ENCODE measurements at regions not wholly inside any gene's neighbourhood (a gene's known extent, or its start where the extent isn't known, plus 50 kb on each side); places are given as distances from the start of the nearest gene placed in this dataset.
"Not testable (repeated sequence)": the region's sequence is repeated elsewhere in the genome, so short reads cannot be mapped to it uniquely, and the experiment has no call there.

DNA sequence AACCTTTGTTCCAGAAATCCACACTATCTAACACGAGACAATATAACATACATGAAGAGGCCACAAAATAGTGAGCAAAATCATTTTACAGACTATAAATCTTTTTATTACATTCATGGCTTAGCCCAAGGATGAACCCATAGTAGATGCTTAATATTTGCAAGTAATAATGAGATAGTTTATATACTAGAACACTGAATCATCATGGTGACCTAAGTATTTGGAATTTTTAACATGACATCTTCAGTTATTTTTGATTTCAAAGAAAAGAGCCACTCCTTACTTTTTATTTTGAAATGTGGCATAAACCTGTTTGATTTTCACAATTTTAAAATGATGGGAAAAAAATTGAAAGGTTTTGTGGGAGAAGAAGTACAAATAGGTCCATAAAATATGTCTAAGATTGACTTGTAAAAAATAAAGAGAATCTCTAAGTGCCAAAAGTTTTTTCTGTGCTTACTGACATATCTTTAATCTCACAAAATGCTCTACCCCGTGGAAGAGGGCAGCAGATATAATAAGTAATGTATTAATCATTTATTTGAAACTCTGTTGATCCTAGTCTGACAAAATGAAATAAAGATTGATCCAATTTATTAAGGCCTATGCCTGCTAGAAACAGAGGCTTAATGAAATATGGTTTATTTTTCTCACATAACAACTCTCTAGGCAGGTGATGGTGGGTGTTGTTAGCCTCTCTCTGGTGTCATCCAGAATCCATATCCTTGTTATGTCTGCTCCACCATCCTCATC lies 224.5 kb upstream of the CENPE start:
- no peak overlapping the region for H3K4me3 ChIP-seq (ENCODE audit: low read depth, low read length)
- no peaks in the 10 kb centered on the region for H3K36me3 ChIP-seq (ENCODE audit: control insufficient read depth, insufficient read depth, low read length)
- CTCF ChIA-PET, result no interaction called here
- POLR2A ChIA-PET, result no interaction called here
- H3K27me3 ChIP-seq (ENCODE audit: control insufficient read depth, insufficient read depth, low read length), result no peaks in the 10 kb centered on the region
- TF ChIP-seq, protein P1, sequence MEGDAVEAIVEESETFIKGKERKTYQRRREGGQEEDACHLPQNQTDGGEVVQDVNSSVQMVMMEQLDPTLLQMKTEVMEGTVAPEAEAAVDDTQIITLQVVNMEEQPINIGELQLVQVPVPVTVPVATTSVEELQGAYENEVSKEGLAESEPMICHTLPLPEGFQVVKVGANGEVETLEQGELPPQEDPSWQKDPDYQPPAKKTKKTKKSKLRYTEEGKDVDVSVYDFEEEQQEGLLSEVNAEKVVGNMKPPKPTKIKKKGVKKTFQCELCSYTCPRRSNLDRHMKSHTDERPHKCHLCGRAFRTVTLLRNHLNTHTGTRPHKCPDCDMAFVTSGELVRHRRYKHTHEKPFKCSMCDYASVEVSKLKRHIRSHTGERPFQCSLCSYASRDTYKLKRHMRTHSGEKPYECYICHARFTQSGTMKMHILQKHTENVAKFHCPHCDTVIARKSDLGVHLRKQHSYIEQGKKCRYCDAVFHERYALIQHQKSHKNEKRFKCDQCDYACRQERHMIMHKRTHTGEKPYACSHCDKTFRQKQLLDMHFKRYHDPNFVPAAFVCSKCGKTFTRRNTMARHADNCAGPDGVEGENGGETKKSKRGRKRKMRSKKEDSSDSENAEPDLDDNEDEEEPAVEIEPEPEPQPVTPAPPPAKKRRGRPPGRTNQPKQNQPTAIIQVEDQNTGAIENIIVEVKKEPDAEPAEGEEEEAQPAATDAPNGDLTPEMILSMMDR (IDR thresholded peaks at IDR 0.05; ENCODE audit: insufficient read depth, low read depth, low read length), result no peak
- DNase-seq (ENCODE audit: low read depth), result no peak

DNA sequence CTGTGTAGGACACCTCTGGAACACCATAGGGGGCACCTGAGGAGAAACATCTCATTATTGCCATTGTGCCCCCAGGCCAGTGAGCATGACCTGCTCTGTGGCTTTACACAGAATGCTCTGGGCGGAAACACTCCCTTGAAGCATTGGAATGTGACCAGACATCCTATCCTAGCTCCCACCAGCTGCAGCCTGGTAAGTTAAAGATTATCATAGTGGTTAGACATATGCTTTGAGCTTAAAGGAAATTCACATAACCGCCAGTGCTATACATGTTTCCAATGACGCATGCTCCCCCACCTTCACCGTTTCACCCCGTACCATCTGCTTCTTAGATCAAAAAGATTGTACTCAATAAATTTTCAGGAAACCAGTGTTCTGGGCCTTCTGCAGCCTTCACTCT lies 217.7 kb upstream of the CENPE start:
- TF ChIP-seq, protein P1 (IDR thresholded peaks at IDR 0.05; ENCODE audit: insufficient read depth, low read depth, low read length), result no peak
- Histone ChIP-seq H3K4me3 (ENCODE audit: low read depth, low read length) (no peak overlapping the region), H3K36me3 (ENCODE audit: control insufficient read depth, insufficient read depth, low read length) (no peaks in the 10 kb centered on the region), H3K27me3 (ENCODE audit: control insufficient read depth, insufficient read depth, low read length) (no peaks in the 10 kb centered on the region)
- DNase-seq (ENCODE audit: low read depth), result no peak
- ChIA-PET CTCF (no interaction called here), POLR2A (no interaction called here)

DNA sequence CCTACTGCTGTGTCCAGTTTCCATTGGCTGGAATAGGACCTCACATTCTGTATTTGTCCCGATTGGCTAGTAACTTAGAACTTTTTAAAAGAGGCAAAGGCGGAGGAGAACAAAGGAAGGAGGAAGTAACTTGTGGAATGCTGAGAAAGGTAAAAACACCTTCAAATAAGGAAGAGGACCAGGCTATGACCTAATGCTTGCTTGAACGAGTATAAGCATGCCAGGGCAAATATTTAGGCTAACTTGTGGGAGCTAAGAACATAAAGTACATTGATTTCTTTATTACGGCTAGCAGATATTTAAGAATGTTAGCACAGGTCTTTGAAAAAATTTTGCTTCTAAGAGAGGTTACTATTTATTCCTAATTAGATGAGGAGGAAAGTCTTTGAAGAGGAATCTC lies 214.5 kb upstream of the CENPE start:
- DNase-seq (ENCODE audit: low read depth); H3K27me3 ChIP-seq (ENCODE audit: control insufficient read depth, insufficient read depth, low read length); POLR2A ChIA-PET; H3K4me3 ChIP-seq (ENCODE audit: low read depth, low read length); CTCF ChIA-PET; H3K36me3 ChIP-seq (ENCODE audit: control insufficient read depth, insufficient read depth, low read length): not testable (repeated sequence)

DNA sequence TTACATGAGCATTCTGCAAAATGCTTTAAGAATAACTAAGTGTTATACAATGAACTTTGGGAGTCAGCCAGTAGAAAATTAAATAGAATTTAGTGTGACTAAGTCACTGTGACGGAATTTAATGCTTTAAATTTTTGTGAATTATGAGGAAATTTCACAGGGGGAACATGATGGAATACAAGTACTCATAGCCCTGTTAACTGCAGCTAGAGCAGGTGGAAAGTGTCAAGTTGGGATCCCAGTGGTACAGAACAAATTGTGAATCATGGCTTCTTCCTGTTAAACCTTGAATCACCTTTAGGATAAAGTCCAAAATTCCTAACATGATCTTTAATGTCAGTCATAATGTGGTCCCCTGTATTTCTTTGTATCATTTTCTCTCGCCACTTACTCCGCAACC lies 212.2 kb upstream of the CENPE start:
- POLR2A ChIA-PET, result no interaction called here
- TF ChIP-seq, protein P1 (IDR thresholded peaks at IDR 0.05; ENCODE audit: insufficient read depth, low read depth, low read length), result no peak
- no peaks in the 10 kb centered on the region for H3K27me3 ChIP-seq (ENCODE audit: control insufficient read depth, insufficient read depth, low read length)
- no peak overlapping the region for H3K4me3 ChIP-seq (ENCODE audit: low read depth, low read length)
- CTCF ChIA-PET, result no interaction called here
- no peak for DNase-seq (ENCODE audit: low read depth)
- H3K36me3 ChIP-seq (ENCODE audit: control insufficient read depth, insufficient read depth, low read length), result no peaks in the 10 kb centered on the region

DNA sequence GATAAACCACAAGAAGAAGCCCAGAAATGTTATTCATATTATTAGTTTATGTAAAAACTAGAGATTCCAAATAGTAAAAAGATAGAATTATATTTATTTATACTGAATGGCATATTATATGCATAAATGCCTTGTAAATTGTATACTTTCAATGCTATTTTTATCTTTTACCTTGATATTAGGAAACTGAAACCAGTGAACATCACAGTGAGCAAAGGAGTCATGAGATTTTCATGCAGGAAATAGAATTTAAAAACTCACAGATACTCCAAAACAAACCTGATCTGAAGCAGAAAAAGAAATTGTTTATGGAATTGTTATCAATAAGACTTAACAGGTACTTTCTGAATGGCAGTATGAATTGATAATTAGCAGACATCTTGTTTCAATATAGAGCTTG lies 207.3 kb upstream of the CENPE start:
- Histone ChIP-seq H3K4me3 (ENCODE audit: low read depth, low read length) (no peak overlapping the region), H3K27me3 (ENCODE audit: control insufficient read depth, insufficient read depth, low read length) (no peaks in the 10 kb centered on the region), H3K36me3 (ENCODE audit: control insufficient read depth, insufficient read depth, low read length) (no peaks in the 10 kb centered on the region)
- TF ChIP-seq, protein P1 (IDR thresholded peaks at IDR 0.05; ENCODE audit: insufficient read depth, low read depth, low read length), result no peak
- ChIA-PET POLR2A (no interaction called here), CTCF (no interaction called here)
- no peak for DNase-seq (ENCODE audit: low read depth)

DNA sequence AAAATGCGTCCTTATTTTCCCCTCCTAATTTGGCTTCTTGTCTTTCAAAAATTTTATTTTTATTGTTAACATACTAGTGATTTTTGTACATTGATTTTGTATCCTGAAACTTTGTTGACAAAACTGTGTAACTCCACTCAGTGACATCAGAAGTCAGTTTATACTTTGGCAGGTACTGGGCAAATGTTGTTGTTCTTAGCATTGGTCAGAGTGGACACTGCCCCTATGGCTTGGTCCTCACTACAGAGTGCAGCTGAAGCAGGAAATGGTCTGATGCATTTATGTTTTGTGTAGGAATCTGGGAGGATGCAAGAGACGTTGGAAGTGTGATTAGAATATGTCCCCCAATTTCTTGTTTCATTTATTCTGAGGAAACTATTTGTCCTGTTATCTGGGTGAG lies 205.5 kb upstream of the CENPE start:
- Histone ChIP-seq H3K27me3 (ENCODE audit: control insufficient read depth, insufficient read depth, low read length) (no peaks in the 10 kb centered on the region), H3K4me3 (ENCODE audit: low read depth, low read length) (no peak overlapping the region), H3K36me3 (ENCODE audit: control insufficient read depth, insufficient read depth, low read length) (no peaks in the 10 kb centered on the region)
- ChIA-PET POLR2A (no interaction called here), CTCF (no interaction called here)
- DNase-seq (ENCODE audit: low read depth), result no peak
- TF ChIP-seq, protein P1 (IDR thresholded peaks at IDR 0.05; ENCODE audit: insufficient read depth, low read depth, low read length), result no peak

Data from BJ (cell line).